BLaER1 (cell line): ENCODE measurements at regions not wholly inside any gene's neighbourhood (a gene's known extent, or its start where the extent isn't known, plus 50 kb on each side); places are given as distances from the start of the nearest gene placed in this dataset.
"Not testable (repeated sequence)": the region's sequence is repeated elsewhere in the genome, so short reads cannot be mapped to it uniquely, and the experiment has no call there.

ENCODE experiments used
- H3K27ac ChIP-seq: shearing (Covaris generic); formaldehyde crosslinking; 2 replicates; pipeline ENCODE4 v1.8.1; 2022
- H3K27me3 ChIP-seq: shearing (Covaris generic); formaldehyde crosslinking; 2 replicates; pipeline ENCODE4 v1.8.1; 2022
- H3K36me3 ChIP-seq: shearing (Covaris generic); formaldehyde crosslinking; 2 replicates; pipeline ENCODE4 v1.8.1; 2022
- H3K4me1 ChIP-seq: shearing (Covaris generic); formaldehyde crosslinking; 2 replicates; pipeline ENCODE4 v1.8.1; 2022
- H3K4me2 ChIP-seq: shearing (Covaris generic); formaldehyde crosslinking; 2 replicates; pipeline ENCODE4 v1.8.1; 2022
- H3K4me3 ChIP-seq: shearing (Covaris generic); formaldehyde crosslinking; 2 replicates; pipeline ENCODE4 v1.8.1; 2022
- H3K9ac ChIP-seq: shearing (Covaris generic); formaldehyde crosslinking; 2 replicates; pipeline ENCODE4 v1.8.1; 2022
- H3K9me3 ChIP-seq: shearing (Covaris generic); formaldehyde crosslinking; 2 replicates; pipeline ENCODE4 v1.8.1; 2022
- H4K20me1 ChIP-seq: shearing (Covaris generic); formaldehyde crosslinking; 2 replicates; pipeline ENCODE4 v1.8.1; 2022
- Cebpa-rat ChIP-seq: shearing (Covaris generic); IDR thresholded peaks from 2 replicates; pipeline ENCODE4 v1.8.1; 2022

DNA sequence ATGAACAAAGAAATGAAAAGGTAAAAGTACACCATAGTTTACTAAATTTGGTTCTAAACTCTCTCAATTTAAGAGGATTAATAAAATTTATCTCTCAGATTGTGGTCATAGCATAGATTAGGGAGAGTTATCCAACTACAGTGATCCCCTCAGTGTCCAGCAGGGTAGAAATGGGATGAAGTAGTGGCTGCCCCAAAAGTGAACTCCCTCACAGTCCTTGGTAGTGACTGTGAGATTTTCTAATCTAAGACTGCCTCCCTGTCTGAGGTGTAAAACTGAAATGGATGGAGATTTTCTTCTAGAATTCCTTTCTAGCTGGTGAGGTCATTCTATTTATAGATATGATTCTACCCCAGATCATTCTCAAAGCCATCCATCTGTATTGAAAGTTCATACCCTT, 455.5 kb downstream of the ACTL7B start:
- no peaks in the 10 kb centered on the region for H3K9me3 ChIP-seq
- no peak overlapping the region for H3K9ac ChIP-seq
- no peaks in the 10 kb centered on the region for H3K4me1 ChIP-seq
- H3K4me2 ChIP-seq = no peak overlapping the region
- H3K27ac ChIP-seq = no peak overlapping the region
- no peaks in the 10 kb centered on the region for H4K20me1 ChIP-seq
- no peaks in the 10 kb centered on the region for H3K36me3 ChIP-seq
- no peak overlapping the region for H3K4me3 ChIP-seq
- no peak for TF ChIP-seq Cebpa-rat
- no peaks in the 10 kb centered on the region for H3K27me3 ChIP-seq

DNA sequence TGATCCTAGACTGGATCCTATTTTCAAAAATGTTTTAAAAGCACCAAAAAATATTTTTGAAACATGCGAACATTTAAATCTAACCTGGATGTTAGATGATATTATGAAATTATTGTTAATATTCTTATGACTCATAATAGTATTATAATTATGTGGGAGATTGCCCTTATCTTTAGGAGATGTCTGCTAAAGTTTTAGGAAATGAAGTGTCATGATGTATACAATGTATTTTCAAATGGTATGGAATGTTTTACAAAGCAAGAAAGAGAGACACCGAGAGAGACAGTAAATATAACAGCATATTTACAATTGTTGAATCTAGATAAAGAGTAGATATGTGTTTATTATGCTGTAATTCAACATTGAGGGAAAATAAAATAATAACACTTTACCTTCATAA, 455.9 kb downstream of the ACTL7B start:
- no peak overlapping the region for H3K27ac ChIP-seq
- no peaks in the 10 kb centered on the region for H4K20me1 ChIP-seq
- H3K27me3 ChIP-seq = no peaks in the 10 kb centered on the region
- H3K4me3 ChIP-seq = no peak overlapping the region
- H3K36me3 ChIP-seq = no peaks in the 10 kb centered on the region
- no peak overlapping the region for H3K4me2 ChIP-seq
- H3K4me1 ChIP-seq = no peaks in the 10 kb centered on the region
- H3K9me3 ChIP-seq = no peaks in the 10 kb centered on the region
- no peak for TF ChIP-seq Cebpa-rat
- H3K9ac ChIP-seq = no peak overlapping the region

DNA sequence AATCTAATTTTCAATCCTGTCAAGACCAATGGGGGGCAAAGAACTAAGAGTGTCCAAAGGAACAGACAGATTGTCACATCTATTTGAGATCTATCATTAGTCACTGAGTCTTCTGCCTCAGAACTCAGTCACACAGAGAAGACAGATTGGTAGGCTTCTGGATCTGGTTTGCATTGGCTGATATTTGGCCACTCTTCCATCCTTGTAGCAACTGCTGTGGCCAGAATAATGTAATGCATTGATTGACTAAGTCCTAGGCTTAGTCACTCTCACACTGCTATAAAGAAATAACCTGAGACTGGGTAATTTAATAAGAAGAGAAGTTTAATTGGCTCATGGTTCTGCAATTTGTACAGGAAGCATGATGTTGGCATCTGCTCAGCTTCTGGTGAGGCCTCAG, 458.5 kb downstream of the ACTL7B start:
- H3K9ac ChIP-seq = no peak overlapping the region
- TF ChIP-seq Cebpa-rat = no peak
- no peak overlapping the region for H3K4me2 ChIP-seq
- no peaks in the 10 kb centered on the region for H3K36me3 ChIP-seq
- no peaks in the 10 kb centered on the region for H3K4me1 ChIP-seq
- no peaks in the 10 kb centered on the region for H3K27me3 ChIP-seq
- no peaks in the 10 kb centered on the region for H4K20me1 ChIP-seq
- no peak overlapping the region for H3K4me3 ChIP-seq
- no peaks in the 10 kb centered on the region for H3K9me3 ChIP-seq
- H3K27ac ChIP-seq = no peak overlapping the region

- no peak overlapping the region for H3K9ac ChIP-seq
- no peak overlapping the region for H3K4me2 ChIP-seq
- no peak for TF ChIP-seq Cebpa-rat
- no peaks in the 10 kb centered on the region for H3K27me3 ChIP-seq
- no peaks in the 10 kb centered on the region for H4K20me1 ChIP-seq
- H3K36me3 ChIP-seq = no peaks in the 10 kb centered on the region
- no peak overlapping the region for H3K27ac ChIP-seq
- no peaks in the 10 kb centered on the region for H3K9me3 ChIP-seq
- H3K4me1 ChIP-seq = no peaks in the 10 kb centered on the region
- H3K4me3 ChIP-seq = no peak overlapping the region
Observed at GRCh38 chr9:108396611-108397010, 459.2 kb downstream of the ACTL7B start.

GRCh38 chr9:108396193-108396592, 459.6 kb downstream of the ACTL7B start:
- H3K9me3 ChIP-seq = no peaks in the 10 kb centered on the region
- H3K4me3 ChIP-seq = no peak overlapping the region
- TF ChIP-seq Cebpa-rat = no peak
- H3K27ac ChIP-seq = no peak overlapping the region
- H3K36me3 ChIP-seq = no peaks in the 10 kb centered on the region
- no peak overlapping the region for H3K4me2 ChIP-seq
- H3K4me1 ChIP-seq = no peaks in the 10 kb centered on the region
- H4K20me1 ChIP-seq = no peaks in the 10 kb centered on the region
- H3K27me3 ChIP-seq = no peaks in the 10 kb centered on the region
- H3K9ac ChIP-seq = no peak overlapping the region

DNA sequence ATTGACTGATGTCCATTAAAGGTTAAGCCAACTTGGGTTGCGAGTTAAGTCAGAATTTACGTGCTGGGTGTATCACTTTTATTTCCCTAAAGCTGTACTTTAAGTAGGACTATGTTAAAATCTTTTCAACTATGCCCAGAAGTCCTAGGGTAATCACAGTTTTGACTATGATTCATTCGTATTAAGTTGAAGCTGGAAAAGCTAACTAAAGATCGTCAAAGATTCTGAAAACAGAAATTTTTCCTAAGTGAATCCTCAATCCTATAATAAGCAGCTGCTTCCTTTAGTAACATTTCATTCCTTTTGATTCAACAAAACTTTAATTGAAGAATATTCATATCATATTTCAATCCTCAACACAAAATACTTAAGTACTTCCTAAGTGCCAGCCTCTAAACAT, 460.4 kb downstream of the ACTL7B start:
- no peaks in the 10 kb centered on the region for H3K36me3 ChIP-seq
- no peaks in the 10 kb centered on the region for H4K20me1 ChIP-seq
- no peak overlapping the region for H3K4me3 ChIP-seq
- H3K27ac ChIP-seq = no peak overlapping the region
- no peak overlapping the region for H3K4me2 ChIP-seq
- H3K4me1 ChIP-seq = no peaks in the 10 kb centered on the region
- no peaks in the 10 kb centered on the region for H3K27me3 ChIP-seq
- no peak for TF ChIP-seq Cebpa-rat
- H3K9ac ChIP-seq = no peak overlapping the region
- H3K9me3 ChIP-seq = no peaks in the 10 kb centered on the region

DNA sequence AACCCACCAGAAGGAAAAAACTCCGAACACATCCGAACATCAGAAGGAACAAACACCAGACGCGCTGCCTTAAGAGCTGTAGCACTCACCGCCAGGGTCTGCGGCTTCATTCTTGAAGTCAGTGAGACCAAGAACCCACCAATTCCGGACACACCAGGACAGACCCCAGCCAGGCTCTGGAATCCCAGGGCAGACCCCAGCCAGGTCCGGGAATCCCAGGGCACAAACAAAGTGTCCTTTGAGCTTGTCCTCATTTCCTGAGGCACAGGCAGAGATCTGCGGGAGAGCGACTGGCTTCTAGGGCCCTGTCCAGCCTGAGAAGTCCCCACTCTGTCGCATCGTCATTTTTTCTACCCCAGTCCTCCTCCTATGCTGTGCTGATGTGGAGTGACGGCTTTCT, 461.1 kb downstream of the ACTL7B start:
- no peaks in the 10 kb centered on the region for H3K9me3 ChIP-seq
- no peaks in the 10 kb centered on the region for H4K20me1 ChIP-seq
- H3K4me1 ChIP-seq = no peaks in the 10 kb centered on the region
- H3K4me3 ChIP-seq = no peak overlapping the region
- no peak overlapping the region for H3K9ac ChIP-seq
- H3K4me2 ChIP-seq = no peak overlapping the region
- no peak overlapping the region for H3K27ac ChIP-seq
- no peaks in the 10 kb centered on the region for H3K36me3 ChIP-seq
- no peaks in the 10 kb centered on the region for H3K27me3 ChIP-seq
- TF ChIP-seq Cebpa-rat = no peak

- not testable (repeated sequence) for H3K36me3 ChIP-seq, H3K4me1 ChIP-seq, H3K4me3 ChIP-seq, H3K9ac ChIP-seq, H3K27me3 ChIP-seq, H3K27ac ChIP-seq, H3K4me2 ChIP-seq, H4K20me1 ChIP-seq, H3K9me3 ChIP-seq
Observed at GRCh38 chr9:108393481-108394001, 462.2 kb downstream of the ACTL7B start.

- H3K27me3 ChIP-seq = no peaks in the 10 kb centered on the region
- H3K4me1 ChIP-seq = no peaks in the 10 kb centered on the region
- H3K4me3 ChIP-seq = no peak overlapping the region
- no peak overlapping the region for H3K9ac ChIP-seq
- no peak for TF ChIP-seq Cebpa-rat
- H4K20me1 ChIP-seq = no peaks in the 10 kb centered on the region
- H3K36me3 ChIP-seq = no peaks in the 10 kb centered on the region
- no peaks in the 10 kb centered on the region for H3K9me3 ChIP-seq
- H3K27ac ChIP-seq = no peak overlapping the region
- no peak overlapping the region for H3K4me2 ChIP-seq
Observed at GRCh38 chr9:108392877-108393276, 462.9 kb downstream of the ACTL7B start.

GRCh38 chr9:108389056-108389455, 466.7 kb downstream of the ACTL7B start:
- no peak overlapping the region for H3K27ac ChIP-seq
- no peaks in the 10 kb centered on the region for H3K27me3 ChIP-seq
- no peak overlapping the region for H3K4me2 ChIP-seq
- no peaks in the 10 kb centered on the region for H3K9me3 ChIP-seq
- no peaks in the 10 kb centered on the region for H4K20me1 ChIP-seq
- no peak overlapping the region for H3K9ac ChIP-seq
- no peaks in the 10 kb centered on the region for H3K36me3 ChIP-seq
- no peak overlapping the region for H3K4me3 ChIP-seq
- no peaks in the 10 kb centered on the region for H3K4me1 ChIP-seq
- TF ChIP-seq Cebpa-rat = no peak

- no peak overlapping the region for H3K9ac ChIP-seq
- H3K4me3 ChIP-seq = no peak overlapping the region
- no peak overlapping the region for H3K4me2 ChIP-seq
- no peak overlapping the region for H3K27ac ChIP-seq
- no peaks in the 10 kb centered on the region for H3K27me3 ChIP-seq
- H3K36me3 ChIP-seq = no peaks in the 10 kb centered on the region
- no peak for TF ChIP-seq Cebpa-rat
- no peaks in the 10 kb centered on the region for H3K9me3 ChIP-seq
- no peaks in the 10 kb centered on the region for H4K20me1 ChIP-seq
- no peaks in the 10 kb centered on the region for H3K4me1 ChIP-seq
Observed at GRCh38 chr9:108386859-108387384, 468.9 kb downstream of the ACTL7B start.
